Stimulated activated CD8-positive, alpha-beta memory T cell treated with anti-CD3 and anti-CD28 coated beads, Interleukin-2, amount 100 ng/mL, for 48 hours (primary cell): ENCODE measurements at regions not wholly inside any gene's neighbourhood (a gene's known extent, or its start where the extent isn't known, plus 50 kb on each side); places are given as distances from the start of the nearest gene placed in this dataset.
"Not testable (repeated sequence)": the region's sequence is repeated elsewhere in the genome, so short reads cannot be mapped to it uniquely, and the experiment has no call there.

Experiments
- DNase-seq, 2 donors: peaks; one replicate each; pipeline ENCODE4 v3.0.0-alpha.2; 2020; ENCODE audit warnings: low read depth in 2 of 2

GRCh38 chr4:126922328-126922938, 710.3 kb upstream of the INTU start:
- DNase-seq: not testable (repeated sequence)

GRCh38 chr4:126924237-126924636, 708.5 kb upstream of the INTU start:
- DNase-seq: no peak

- DNase-seq: not testable (repeated sequence)
Measured at GRCh38 chr4:126930059-126930458, 702.7 kb upstream of the INTU start.

GRCh38 chr4:126935801-126936200, 697.0 kb upstream of the INTU start:
- DNase-seq: no peak

GRCh38 chr4:126937342-126937741, 695.4 kb upstream of the INTU start:
- DNase-seq: no peak

- no peak for DNase-seq
Measured at GRCh38 chr4:126937846-126938422, 694.8 kb upstream of the INTU start.

GRCh38 chr4:126939401-126939800, 693.4 kb upstream of the INTU start:
- no peak for DNase-seq

- DNase-seq: no peak
Measured at GRCh38 chr4:126947536-126947935, 685.2 kb upstream of the INTU start.

GRCh38 chr4:126954537-126955291, 678.0 kb upstream of the INTU start:
- DNase-seq: no peak

GRCh38 chr4:126955292-126956183, 677.2 kb upstream of the INTU start:
- DNase-seq: no peak

GRCh38 chr4:126956184-126956897, 676.4 kb upstream of the INTU start:
- no peak for DNase-seq

- DNase-seq: no peak
Measured at GRCh38 chr4:126957556-126957955, 675.2 kb upstream of the INTU start.

GRCh38 chr4:126957987-126958386, 674.8 kb upstream of the INTU start:
- no peak for DNase-seq

- DNase-seq: no peak
Measured at GRCh38 chr4:126958482-126958881, 674.3 kb upstream of the INTU start.

- no peak for DNase-seq
Measured at GRCh38 chr4:126959056-126959745, 673.6 kb upstream of the INTU start.

- no peak for DNase-seq
Measured at GRCh38 chr4:126960760-126961159, 672.0 kb upstream of the INTU start.

- DNase-seq: no peak
Measured at GRCh38 chr4:126961661-126962060, 671.1 kb upstream of the INTU start.

GRCh38 chr4:126965877-126966276, 666.9 kb upstream of the INTU start:
- no peak for DNase-seq

GRCh38 chr4:126969360-126970235, 663.2 kb upstream of the INTU start:
- DNase-seq: no peak

- DNase-seq: no peak
Measured at GRCh38 chr4:126973201-126973600, 659.6 kb upstream of the INTU start.
